GM21576 (cell line): ENCODE measurements at regions not wholly inside any gene's neighbourhood (a gene's known extent, or its start where the extent isn't known, plus 50 kb on each side); places are given as distances from the start of the nearest gene placed in this dataset.

ENCODE experiments used
- ATAC-seq: cut with Tn5 transposase; IDR thresholded peaks from one replicate; pipeline ENCODE4 v1.9.1; 2021; ENCODE audit warnings: mild to moderate bottlenecking, moderate library complexity; ENCODE audit not compliant: unreplicated experiment

- ATAC-seq, result no peak
Observed at GRCh38 chr10:36638462-36639155, 486.8 kb upstream of the ANKRD30A start.

- ATAC-seq, result no peak
Observed at GRCh38 chr10:36636879-36637278, 488.5 kb upstream of the ANKRD30A start.

GRCh38 chr10:36636285-36636839 lies 489.0 kb upstream of the ANKRD30A start:
- no peak for ATAC-seq

- no peak for ATAC-seq
Observed at GRCh38 chr10:36634916-36635315, 490.5 kb upstream of the ANKRD30A start.

DNA sequence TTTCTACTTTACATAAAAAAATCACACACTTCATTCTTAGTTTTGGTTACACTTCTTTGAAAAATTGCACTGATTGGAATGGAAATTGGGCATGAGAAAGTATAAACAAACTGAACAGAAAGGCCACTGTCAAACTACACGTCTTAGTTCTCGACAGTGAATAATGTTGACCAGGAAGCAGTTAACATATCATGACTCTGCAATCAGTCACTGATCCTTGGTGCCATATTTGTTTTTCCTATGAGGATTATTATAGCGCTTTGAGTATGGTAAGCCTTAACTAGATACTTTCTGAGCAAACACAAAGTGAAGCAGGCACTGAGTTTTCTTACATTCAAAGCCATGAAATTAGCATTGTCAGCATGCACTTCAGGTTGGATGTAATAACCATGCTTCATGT lies 495.1 kb upstream of the ANKRD30A start:
- no peak for ATAC-seq

GRCh38 chr10:36629476-36629875 lies 495.9 kb upstream of the ANKRD30A start:
- ATAC-seq, result no peak

DNA sequence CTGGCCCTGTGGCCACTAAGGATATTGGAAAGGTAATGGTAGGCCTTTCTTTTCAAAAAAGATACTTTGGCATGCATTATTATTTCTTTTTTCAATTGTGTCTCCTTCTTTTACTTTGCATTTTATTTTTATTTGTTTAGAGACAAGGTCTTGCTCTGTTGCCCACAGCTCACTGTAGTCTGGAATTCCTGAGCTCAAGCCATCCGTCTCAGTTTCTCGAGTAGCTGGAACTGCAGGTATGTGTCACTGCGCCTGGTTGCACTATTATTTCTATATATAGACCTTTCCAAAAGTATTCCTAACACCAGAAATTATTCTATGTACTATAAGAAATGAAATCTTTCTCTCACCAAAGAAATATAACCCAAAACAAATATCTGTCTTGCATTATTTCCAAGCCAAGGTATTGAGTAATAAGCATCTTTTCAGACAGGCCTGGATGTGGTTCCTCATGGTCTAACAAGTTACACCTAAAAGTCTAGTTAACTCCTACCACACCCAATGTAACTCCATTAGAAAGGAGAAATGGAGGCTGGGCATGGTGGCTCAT lies 500.8 kb upstream of the ANKRD30A start:
- no peak for ATAC-seq

GRCh38 chr10:36621346-36621745 lies 504.1 kb upstream of the ANKRD30A start:
- ATAC-seq, result no peak

DNA sequence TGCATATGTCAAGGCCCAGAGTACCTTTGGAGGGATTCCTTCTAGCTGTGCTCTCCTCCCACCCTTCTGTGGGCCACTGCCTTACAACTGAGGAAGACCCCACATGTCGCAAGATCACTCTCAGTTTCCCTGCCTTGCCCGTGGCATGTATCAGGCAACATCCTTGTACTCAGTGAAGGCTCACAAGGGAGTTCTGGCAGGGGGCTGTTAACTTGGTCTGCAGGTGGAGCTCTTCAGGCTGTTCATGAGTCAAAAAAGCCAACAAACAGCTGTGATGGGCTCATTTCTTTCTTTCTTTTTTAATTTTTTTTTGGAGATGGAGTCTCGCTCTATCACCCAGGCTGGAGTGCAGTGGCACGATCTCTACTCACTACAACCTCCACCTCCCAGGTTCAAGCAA lies 513.0 kb upstream of the ANKRD30A start:
- ATAC-seq, result no peak

- no peak for ATAC-seq
Observed at GRCh38 chr10:36608866-36609265, 516.5 kb upstream of the ANKRD30A start.

DNA sequence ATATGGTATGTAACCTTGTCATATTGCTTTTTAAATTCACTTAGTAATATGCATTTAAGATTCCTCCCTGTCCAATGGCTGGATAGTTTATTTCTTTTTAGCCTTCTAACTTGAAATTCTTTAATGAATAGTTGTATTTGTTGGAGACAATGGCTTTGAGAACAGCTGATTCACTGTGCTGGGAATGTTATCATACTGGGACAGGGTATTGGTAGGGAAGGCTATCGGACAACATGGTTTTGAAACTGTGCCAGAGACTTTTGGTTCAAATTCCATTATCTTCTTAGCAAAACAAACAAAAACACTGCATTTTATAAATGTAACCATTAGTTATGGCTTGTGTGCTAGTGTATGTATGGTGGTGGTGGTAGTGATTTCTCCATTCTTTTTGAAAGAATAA lies 517.1 kb upstream of the ANKRD30A start:
- no peak for ATAC-seq

DNA sequence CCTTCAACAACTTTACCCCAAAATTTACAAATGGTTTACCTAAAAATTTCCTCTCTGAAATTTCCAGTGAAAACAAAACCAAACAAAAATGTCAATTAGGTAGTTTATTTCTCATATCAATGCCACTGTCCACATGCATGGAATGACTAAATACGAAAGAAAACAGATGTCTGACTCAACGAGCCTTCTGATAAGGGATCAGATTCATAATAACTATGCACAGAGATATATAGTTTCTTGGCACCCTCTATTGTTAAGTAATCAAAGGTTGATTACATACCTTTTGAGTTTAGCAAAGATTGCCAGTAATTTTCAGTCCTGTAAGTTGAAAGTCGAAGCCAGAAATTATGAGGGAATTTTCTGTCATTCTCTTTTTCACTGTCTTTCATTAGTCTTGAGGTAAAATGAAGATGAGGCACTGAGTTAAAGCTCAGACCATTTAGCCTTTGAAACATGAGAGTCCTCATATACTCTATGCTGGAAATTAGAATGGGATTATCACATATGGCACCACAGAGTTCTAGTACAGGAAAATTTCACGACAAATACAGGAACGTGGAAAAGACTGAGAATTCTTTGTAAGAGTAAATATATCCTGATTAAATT lies 519.1 kb upstream of the ANKRD30A start:
- no peak for ATAC-seq

DNA sequence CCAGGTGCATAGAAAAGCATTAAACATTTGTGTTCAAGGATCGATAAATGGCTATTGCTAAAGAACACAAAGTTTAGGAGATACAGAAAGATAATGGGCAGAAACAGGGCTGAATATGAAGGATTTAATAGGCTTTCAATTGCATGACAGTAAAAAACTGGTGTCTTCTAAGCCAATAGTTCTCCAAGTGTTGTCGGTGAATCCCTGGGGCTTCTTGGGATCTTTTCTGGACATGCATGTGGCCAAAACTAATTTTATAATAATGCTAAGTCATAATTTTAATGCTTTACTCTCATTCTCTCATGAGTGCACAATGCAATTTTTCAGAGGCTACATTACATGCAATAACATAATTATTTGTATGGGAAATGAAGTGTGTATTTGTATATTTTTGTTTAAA lies 521.1 kb upstream of the ANKRD30A start:
- ATAC-seq, result no peak

DNA sequence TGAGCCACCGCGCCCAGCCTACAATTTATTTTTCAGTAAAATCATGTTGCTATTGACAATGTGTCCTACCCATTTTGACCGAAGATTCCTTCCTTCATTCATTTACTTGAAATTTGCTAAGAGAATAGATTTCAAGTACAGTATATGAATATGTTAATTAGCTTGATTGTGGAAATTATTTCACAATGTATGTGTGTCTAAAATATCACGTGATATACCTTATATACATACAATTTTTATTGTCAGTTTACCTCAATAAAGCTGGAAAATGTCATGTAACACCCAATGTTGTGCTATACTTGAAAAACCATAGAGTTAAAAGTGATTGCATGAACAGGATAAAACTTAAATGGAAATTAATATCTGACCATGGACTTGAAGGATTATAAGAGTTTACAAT lies 521.7 kb upstream of the ANKRD30A start:
- no peak for ATAC-seq

DNA sequence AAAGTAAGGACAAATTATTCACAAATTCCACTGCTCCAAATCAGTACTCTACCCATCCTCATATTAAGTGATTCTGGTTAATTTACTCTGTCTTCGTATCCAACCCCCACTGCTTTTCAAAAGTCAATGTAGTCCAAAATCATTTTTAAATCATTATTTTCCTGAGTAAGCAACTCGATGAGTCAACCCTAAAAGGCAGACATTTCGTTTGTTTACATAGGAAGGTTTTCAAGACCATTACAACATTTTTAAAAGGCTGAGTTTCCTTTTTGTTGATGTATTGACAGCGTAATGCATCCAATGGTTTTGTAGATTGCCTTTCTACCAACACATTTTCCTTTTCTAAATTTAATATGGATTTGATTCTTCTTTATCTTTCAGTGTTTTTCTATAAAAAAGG lies 523.0 kb upstream of the ANKRD30A start:
- ATAC-seq, result no peak

- ATAC-seq, result no peak
Observed at GRCh38 chr10:36597756-36598320, 527.6 kb upstream of the ANKRD30A start.

DNA sequence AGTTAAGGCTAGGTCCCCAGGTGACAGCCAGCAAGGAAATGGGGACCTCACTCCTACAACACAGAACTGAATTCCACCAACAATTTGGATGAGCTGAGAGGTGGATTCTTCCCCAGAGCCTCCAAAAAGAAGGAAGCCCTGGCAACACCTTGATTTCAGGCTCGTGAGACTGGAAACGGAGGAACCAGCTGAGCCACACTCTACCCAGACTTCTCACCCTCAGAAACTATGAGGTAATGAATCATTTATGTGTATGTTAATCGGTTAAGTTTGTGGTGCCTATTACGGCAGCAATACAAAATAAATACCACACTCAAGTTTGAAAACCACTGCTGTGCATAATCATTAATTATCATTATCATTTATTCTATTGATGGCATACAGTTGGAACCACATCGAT lies 532.4 kb upstream of the ANKRD30A start:
- ATAC-seq, result no peak

- ATAC-seq, result no peak
Observed at GRCh38 chr10:36591436-36591835, 534.0 kb upstream of the ANKRD30A start.

DNA sequence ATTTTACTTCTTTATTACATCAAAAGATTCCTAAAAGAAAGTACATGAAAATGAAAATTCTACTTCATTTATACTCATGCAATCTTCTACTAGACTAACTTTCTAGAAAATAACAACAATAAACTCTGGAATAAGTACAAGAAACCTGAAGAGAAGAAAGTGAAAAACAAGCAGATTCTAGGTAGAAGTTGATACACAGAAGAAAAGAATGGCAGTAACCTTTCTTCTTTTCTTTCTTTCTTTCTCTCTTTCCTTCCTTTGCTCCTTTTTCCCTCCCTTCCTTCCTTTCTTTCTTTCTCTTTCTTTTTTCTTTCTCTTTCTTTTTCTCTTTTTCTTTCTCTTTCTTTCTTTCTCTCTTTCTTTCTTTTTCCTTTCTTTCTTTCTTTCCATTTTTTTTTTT lies 541.7 kb upstream of the ANKRD30A start:
- no peak for ATAC-seq

DNA sequence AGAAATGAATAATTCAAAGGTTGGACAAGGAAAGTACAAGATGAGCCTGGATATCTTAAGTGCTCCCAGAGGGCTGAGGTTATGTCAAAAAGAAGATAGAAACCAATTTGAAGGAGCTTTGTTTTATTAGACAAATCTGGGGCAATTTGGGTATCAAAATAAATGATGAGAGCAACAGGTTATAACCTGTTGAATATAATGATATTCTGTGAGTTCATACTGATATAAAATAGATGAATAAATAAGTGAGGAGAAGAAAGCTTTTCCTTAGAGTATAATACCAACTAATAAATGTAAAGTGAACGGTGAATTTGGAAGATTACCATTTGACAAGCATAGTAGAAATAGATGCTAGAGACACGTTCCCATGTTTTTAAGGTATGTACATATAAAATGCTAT lies 544.2 kb upstream of the ANKRD30A start:
- ATAC-seq, result no peak

DNA sequence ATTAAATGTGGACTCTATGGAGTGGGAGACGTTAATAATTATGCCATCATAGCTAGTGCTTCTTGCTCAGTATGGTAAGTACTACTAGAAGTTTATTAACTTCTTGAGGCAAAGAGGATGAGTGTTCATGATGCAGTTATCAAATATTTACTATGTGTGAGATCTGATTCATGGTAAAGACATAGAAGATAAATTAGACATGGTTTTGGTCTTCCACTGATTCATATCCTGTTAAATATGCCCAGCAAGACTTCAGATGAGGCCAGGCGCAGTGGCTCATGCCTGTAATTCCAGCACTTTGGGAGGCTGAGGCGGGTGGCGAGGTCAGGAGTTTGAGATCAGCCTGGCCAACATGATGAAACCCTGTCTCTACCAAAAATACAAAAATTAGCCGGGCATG lies 547.1 kb upstream of the ANKRD30A start:
- ATAC-seq, result no peak

DNA sequence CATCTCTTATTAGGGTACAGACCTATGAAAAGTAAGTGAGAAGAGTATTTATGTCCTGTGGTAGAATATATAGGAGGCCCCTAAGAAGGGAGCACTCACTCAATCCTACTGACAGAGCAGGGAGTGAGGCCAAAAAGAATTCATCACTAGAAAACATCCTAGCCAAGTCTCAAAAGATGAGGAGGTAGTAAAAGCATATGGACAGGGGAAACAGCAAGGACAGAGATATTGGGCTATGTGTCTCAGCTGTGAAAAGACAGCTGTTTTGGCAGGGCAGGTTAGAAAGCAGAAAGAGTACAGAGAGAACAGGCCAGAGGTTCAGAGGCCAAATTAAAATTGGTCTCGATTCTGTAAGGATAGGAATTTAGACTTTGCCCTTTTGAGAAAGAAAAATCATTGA lies 548.3 kb upstream of the ANKRD30A start:
- no peak for ATAC-seq
